Glomerular endothelial cell (primary cell): ENCODE measurements at regions not wholly inside any gene's neighbourhood (a gene's known extent, or its start where the extent isn't known, plus 50 kb on each side); places are given as distances from the start of the nearest gene placed in this dataset.
"Not testable (repeated sequence)": the region's sequence is repeated elsewhere in the genome, so short reads cannot be mapped to it uniquely, and the experiment has no call there.

Experiments
- DNase-seq: peaks from one replicate; pipeline ENCODE4 v3.0.0-alpha.2; 2011; ENCODE audit warnings: low read depth, low spot score; ENCODE audit errors: extremely low read depth

DNA sequence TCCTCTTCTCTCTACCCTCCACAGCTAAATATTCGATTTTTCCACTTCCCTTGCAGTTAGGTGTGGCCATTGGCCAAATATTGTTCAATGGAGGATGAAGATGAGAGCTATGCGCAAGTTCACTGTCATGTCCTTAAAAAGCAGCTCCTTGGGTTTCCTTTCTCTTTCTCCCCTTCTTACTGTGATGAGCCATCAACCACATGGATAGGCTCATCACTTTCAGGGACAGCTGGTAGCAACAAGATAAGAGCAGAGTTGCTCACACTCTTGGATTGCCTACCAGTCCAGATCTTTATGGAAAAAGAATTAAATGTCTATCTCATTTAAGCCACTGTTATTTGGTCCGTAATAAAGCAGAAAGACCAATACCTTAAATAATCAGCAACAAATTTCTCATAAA, 377.0 kb downstream of the DDX10 start:
- DNase-seq: no peak

- DNase-seq: no peak
These were observed 378.4 kb downstream of the DDX10 start for GRCh38 chr11:109043315-109043714.

DNA sequence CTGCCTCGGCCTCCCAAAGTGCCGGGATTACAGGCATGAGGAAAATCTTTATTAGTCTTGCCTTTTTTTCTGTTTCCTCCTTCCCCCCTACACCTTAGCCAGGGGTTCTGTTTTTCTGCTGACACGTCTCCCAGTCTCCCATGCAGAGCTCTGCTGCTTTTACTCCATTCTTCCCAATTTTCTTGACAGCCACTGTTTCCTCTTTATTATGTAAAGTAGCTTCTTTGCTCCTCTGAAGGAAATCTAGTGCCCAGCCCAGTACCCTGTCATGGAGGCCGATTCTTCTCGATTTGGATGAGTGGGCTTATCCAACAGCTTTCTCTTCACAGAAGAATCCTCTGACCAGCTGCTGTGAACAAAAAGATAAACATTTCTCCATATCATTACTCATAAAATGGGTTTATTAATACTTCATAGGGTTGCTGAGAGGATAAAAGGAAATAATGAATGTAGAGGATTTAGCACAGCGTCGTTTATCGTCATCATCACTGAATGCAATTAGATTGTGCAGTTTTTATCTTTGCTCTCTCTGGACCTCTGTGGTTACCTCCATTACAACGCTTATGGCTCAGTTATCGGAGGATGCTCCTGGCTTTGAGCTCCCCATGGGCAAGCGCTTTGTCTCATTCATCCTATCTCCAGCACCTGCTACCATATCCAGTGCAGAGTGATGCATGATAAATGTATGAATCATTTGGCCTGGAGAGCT, 375.6 kb upstream of the C11orf87 start:
- no peak for DNase-seq

- no peak for DNase-seq
These were observed 373.9 kb upstream of the C11orf87 start for GRCh38 chr11:109048098-109048497.

DNA sequence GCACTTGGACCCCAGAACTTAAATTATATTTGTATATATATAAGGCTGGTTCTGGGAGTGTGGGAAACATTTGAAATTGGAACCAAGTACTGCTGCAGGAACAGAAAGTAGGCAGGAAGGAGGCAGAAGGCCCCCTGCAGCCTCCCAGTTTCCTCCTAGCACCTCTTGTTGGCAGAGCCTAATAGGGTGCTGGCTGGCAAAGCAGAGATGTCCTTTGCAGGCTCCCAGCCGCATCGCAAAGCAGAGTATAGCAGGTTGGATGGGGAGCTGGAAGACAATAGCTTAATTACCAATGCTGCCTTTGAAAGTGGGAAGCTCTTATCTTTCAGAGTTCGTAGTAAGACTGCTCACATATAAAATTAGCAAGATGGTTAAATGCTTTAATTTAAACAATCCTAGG, 370.8 kb upstream of the C11orf87 start:
- DNase-seq: no peak

- DNase-seq: no peak
These were observed 362.6 kb upstream of the C11orf87 start for GRCh38 chr11:109059402-109059801.

- DNase-seq: no peak
These were observed 360.6 kb upstream of the C11orf87 start for GRCh38 chr11:109061394-109061793.

DNA sequence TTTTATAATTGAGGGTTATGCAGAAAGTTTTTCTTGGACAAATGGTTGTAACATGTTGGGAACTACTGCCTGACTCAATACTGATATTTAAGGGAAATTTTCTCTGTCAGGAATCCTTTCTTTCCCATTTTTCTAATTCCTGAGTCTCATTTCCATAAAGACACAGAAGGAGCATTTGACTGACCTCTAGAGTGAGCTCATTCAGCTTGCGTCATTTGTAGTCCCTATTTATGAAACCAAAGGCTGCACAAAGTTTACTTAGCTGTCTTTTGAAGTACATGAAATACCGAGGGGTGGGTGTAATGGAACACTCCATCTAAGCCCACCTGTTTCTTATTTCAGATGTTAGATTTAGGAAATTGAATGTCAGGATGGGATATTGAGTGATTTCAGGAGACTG, 359.5 kb upstream of the C11orf87 start:
- DNase-seq: no peak

GRCh38 chr11:109062871-109063270, 359.1 kb upstream of the C11orf87 start:
- DNase-seq: no peak

- DNase-seq: not testable (repeated sequence)
These were observed 357.2 kb upstream of the C11orf87 start for GRCh38 chr11:109064618-109065311.

- no peak for DNase-seq
These were observed 350.7 kb upstream of the C11orf87 start for GRCh38 chr11:109071262-109071661.

- DNase-seq: no peak
These were observed 350.1 kb upstream of the C11orf87 start for GRCh38 chr11:109071712-109072524.

GRCh38 chr11:109073032-109073822, 348.8 kb upstream of the C11orf87 start:
- DNase-seq: no peak

- DNase-seq: no peak
These were observed 346.0 kb upstream of the C11orf87 start for GRCh38 chr11:109075976-109076375.

GRCh38 chr11:109076870-109077269, 345.1 kb upstream of the C11orf87 start:
- DNase-seq: no peak

DNA sequence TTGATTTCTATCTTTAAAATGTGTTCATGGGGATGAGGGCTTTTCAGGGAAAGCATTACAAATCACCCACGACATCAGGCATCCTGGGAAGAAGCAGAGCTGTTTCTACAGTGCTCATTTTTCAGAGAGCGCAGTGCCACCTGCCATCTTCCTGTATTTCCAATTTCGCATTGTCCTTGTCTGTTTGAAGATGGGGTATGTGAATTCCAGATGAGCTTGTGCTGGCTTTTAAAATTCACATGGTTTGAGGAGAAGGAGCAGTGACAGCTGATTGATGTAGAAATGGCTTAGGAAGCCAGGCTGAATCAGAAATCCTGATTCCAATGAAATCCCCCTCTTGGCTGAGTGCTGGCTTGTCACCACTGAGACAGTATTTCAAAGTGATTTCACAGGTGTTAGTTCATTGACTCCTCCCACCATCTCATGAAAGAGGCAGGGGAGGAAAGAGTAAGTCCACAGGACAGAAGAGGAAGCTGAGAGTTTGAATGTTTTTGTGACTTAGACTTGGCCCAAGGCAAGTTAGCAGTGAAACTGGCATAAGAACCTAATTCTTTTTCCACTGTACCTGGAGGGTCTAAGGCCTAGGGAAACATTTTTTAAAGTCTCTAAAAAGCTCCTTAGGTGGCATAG, 344.6 kb upstream of the C11orf87 start:
- no peak for DNase-seq

DNA sequence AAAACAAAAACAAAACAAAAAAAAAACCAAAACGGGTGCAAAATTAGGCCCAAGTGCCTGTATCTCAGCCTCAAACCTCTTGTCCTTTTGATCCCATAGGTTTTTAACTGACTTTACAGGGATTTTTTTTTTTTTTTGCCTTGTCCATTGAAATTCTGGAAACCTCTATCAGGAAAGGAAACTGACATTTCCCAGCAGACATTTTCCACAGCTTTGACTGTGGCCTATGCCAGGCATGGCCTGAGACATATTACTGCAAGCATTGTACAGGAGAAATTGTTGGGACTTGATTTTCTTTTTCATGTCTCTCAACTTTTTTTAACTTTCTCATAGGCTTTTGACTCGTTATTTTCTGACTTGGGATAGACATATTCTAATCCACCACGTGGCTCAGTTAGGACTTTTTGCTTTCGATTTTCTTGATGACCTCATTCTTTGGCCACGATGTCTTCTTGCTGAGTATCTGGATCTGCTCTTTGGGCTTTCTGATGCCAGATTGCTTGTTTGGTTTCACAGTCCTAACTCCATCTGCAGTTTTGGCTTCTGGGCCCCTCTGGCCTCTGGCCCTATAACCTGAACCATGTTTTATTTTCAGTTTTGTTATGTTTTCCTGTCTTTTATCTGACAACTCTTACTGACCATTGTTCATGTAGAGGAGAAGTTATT, 336.1 kb upstream of the C11orf87 start:
- DNase-seq: no peak

GRCh38 chr11:109086931-109087330, 335.1 kb upstream of the C11orf87 start:
- DNase-seq: no peak

- no peak for DNase-seq
These were observed 333.9 kb upstream of the C11orf87 start for GRCh38 chr11:109088086-109088485.

- DNase-seq: no peak
These were observed 332.8 kb upstream of the C11orf87 start for GRCh38 chr11:109089144-109089543.
